Colonic mucosa (tissue), 4 donors: ENCODE measurements at regions not wholly inside any gene's neighbourhood (a gene's known extent, or its start where the extent isn't known, plus 50 kb on each side); places are given as distances from the start of the nearest gene placed in this dataset.
"Not testable (repeated sequence)": the region's sequence is repeated elsewhere in the genome, so short reads cannot be mapped to it uniquely, and the experiment has no call there.

Experiments
- DNase-seq: peaks from one replicate; pipeline ENCODE4 v3.0.0-alpha.2; 2020
- H3K27ac ChIP-seq: fragments of 200-600 bp; one replicate; pipeline ENCODE4 v1.8.0; 2021
- H3K27me3 ChIP-seq: fragments of 200-600 bp; one replicate; pipeline ENCODE4 v1.8.0; 2021
- H3K36me3 ChIP-seq: fragments of 200-600 bp; one replicate; pipeline ENCODE4 v1.8.0; 2021
- H3K4me1 ChIP-seq: fragments of 200-600 bp; one replicate; pipeline ENCODE4 v1.8.0; 2021; ENCODE audit warnings: mild to moderate bottlenecking
- H3K4me3 ChIP-seq: fragments of 200-600 bp; one replicate; pipeline ENCODE4 v1.8.0; 2021
- H3K9ac ChIP-seq, 2 donors: one replicate each; pipeline ENCODE4 v1.7.0; 2013; ENCODE audit warnings: control low read depth in 2 of 2, low read depth in 2 of 2, low read length in 2 of 2
- H3K9me3 ChIP-seq: fragments of 200-600 bp; one replicate; pipeline ENCODE4 v1.8.0; 2021
- intact Hi-C: fragments of 100-400 bp; cut with DNase I; formaldehyde crosslinking; loops from one replicate; pipeline ENCODE4 v1.14.1; 2022
- TF ChIP-seq, protein P1 (sequence below): fragments of 200-600 bp; IDR thresholded peaks from one replicate; pipeline ENCODE4 v1.8.0; 2022; ENCODE audit warnings: antibody characterized with exemption, mild to moderate bottlenecking
- donor health status: healthy.
- donor health status: DM: no; HTN: no; CAD: no.
- donor health status: DM: no; HTN: no; CAD: no.

DNA sequence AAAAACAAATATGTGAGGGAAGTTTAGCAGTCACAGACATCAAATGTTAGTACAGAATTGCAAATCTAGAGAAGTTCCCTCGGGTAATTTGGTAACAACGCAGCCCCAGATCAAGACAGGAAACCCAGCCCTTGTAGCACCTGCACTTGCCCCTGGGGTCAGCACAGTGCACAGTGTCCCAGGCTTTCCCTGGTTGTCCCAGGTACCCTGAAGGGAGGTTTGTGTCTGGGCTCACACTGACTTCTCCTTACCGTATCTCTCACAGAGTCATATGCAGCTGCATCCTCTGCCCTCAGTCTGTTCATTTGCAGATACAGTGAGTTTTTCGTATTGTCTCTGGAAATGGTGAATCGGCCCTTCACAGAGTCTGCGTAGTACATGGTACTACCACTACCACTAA lies 528.9 kb downstream of the TMEM121 start:
- Histone ChIP-seq H3K36me3 (no peaks in the 10 kb centered on the region), H3K27ac (no peak overlapping the region), H3K27me3 (no peaks in the 10 kb centered on the region), H3K4me3 (no peak overlapping the region), H3K9ac (no peak overlapping the region), H3K9me3 (no peaks in the 10 kb centered on the region), H3K4me1 (no peaks in the 10 kb centered on the region)
- intact Hi-C loops = no loop called here
- no peak for DNase-seq
- TF ChIP-seq, protein P1, sequence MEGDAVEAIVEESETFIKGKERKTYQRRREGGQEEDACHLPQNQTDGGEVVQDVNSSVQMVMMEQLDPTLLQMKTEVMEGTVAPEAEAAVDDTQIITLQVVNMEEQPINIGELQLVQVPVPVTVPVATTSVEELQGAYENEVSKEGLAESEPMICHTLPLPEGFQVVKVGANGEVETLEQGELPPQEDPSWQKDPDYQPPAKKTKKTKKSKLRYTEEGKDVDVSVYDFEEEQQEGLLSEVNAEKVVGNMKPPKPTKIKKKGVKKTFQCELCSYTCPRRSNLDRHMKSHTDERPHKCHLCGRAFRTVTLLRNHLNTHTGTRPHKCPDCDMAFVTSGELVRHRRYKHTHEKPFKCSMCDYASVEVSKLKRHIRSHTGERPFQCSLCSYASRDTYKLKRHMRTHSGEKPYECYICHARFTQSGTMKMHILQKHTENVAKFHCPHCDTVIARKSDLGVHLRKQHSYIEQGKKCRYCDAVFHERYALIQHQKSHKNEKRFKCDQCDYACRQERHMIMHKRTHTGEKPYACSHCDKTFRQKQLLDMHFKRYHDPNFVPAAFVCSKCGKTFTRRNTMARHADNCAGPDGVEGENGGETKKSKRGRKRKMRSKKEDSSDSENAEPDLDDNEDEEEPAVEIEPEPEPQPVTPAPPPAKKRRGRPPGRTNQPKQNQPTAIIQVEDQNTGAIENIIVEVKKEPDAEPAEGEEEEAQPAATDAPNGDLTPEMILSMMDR = no peak

DNA sequence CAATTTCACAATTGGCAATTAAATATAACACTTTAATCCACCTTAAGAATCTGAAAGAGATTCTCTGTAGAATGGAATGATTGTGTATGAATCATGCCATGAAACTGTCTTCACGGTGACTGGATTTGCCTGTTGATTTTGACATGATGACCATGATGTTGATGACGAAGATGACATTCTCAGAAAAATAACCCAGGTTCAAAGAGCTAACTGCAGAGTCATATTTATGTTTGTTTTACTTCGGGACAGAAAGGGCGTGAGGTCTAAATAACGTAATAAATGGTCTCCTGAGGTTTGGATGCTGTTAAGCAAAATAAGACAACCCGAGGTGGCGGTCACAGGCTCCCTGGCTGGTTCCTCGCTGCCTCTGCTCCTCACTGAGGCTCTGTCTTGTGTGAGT lies 532.0 kb downstream of the TMEM121 start:
- no peak for DNase-seq
- intact Hi-C loops = no loop called here
- no peaks in the 10 kb centered on the region for H3K27me3 ChIP-seq
- H3K27ac ChIP-seq = no peak overlapping the region
- no peak overlapping the region for H3K4me3 ChIP-seq
- no peaks in the 10 kb centered on the region for H3K9me3 ChIP-seq
- no peaks in the 10 kb centered on the region for H3K4me1 ChIP-seq
- H3K36me3 ChIP-seq = no peaks in the 10 kb centered on the region
- TF ChIP-seq, protein P1 = no peak
- no peak overlapping the region for H3K9ac ChIP-seq

DNA sequence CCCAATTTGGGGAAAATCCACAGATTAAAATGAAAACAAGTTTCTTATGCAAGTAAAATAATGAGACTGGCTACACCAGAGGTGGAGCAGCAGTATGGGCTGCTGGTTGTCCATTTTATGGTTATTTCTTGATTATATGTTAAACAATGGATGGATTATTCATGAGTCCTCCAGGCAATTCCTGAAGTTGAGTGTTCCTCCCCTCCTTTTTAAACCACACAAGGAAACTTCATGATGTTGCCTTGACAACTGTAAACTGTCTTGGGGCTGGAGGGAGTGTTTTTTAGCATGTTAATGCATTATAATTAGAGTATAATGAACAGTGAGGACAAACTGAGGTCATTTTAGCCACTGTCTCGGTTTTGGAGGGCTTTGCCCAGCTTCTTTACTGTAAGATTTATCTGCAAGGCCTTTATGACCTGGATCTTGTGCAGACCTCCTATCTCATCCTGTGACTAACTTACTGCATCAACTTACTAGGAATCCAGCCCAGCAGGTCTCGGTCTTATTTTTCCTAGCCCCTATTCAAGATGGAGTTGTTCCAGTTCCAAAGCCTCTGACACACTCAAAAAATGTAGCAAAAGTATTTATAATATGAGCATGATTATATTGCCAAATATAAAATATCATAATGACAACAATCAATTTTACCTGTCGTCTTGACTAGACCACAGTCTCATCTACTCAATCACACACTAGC lies 534.0 kb downstream of the TMEM121 start:
- Histone ChIP-seq H3K27ac (no peak overlapping the region), H3K4me1 (no peaks in the 10 kb centered on the region), H3K9ac (no peak overlapping the region), H3K9me3 (no peaks in the 10 kb centered on the region), H3K36me3 (no peaks in the 10 kb centered on the region), H3K27me3 (no peaks in the 10 kb centered on the region), H3K4me3 (no peak overlapping the region)
- intact Hi-C loops = no loop called here
- no peak for DNase-seq
- TF ChIP-seq, protein P1 = no peak

DNA sequence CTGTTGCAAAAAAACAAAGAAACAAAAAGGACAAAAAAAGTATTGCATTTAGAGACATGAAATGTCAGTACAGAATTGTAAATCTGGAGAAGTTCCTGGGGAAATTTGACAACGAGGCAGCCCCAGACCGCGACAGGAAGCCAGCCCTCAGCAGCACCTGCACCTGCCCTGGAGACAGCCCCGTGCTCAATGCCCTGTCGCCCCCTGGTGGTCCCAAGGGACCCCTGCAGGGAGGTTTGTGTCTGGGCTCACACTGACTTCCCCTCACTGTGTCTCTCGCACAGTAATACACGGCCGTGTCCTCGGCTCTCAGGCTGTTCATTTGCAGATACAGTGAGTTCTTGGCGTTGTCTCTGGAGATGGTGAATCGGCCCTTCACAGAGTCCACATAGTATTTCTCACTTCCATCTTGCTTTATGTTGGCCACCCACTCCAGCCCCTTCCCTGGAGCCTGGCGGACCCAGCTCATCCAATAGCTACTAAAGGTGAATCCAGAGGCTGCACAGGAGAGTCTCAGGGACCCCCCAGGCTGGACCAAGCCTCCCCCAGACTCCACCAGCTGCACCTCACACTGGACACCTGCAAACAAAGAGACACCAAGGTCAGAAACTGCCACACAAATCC lies 535.6 kb downstream of the TMEM121 start:
- H3K4me1 ChIP-seq, H3K4me3 ChIP-seq, H3K9ac ChIP-seq, H3K9me3 ChIP-seq, H3K27me3 ChIP-seq, H3K36me3 ChIP-seq, H3K27ac ChIP-seq, intact Hi-C loops: not testable (repeated sequence)
- TF ChIP-seq, protein P1 = peak; percentile 23
- peak; percentile 49 for DNase-seq

DNA sequence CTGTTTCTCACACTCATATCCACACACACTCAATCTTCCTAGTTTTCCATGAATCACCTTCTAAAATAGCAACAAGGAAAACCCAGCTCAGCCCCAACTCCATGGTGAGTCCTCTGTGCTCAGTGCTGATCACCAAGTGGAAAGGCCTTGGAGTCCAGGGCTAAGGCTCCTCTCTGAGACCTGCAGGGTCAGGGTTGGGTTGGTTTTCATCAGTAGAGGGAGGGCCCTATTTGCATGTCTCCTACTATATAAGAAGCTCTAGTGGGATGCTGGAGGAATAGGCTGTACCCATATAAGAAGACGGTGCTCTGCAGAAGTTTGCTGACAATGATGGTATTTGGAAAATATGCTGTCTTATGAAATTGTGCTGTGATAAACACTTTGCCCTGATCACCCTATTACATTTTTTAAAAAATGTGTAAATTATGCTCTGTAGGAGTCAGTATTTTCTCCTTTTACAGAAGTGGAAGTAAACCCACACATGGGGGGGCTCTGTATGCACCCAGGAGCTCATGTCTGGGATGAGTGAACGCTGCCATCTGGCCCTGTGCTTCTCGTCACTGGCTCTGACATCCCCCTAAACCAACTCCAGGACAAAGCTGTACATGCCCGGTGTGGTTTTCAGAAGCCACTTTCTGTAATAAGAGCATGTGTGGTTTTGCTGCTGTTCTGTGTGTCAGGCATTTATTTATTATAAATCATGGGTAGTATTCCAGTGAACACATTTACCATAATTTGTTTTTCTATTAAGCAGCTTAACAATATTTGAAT lies 536.3 kb downstream of the TMEM121 start:
- H3K4me1 ChIP-seq = no peaks in the 10 kb centered on the region
- H3K9me3 ChIP-seq = no peaks in the 10 kb centered on the region
- no peaks in the 10 kb centered on the region for H3K36me3 ChIP-seq
- intact Hi-C loops = no loop called here
- H3K4me3 ChIP-seq = no peak overlapping the region
- no peak for DNase-seq
- no peak overlapping the region for H3K9ac ChIP-seq
- no peak overlapping the region for H3K27ac ChIP-seq
- H3K27me3 ChIP-seq = no peaks in the 10 kb centered on the region
- TF ChIP-seq, protein P1 = no peak
